ENCODE measurements at regions not wholly inside any gene's neighbourhood (a gene's known extent, or its start where the extent isn't known, plus 50 kb on each side); places are given as distances from the start of the nearest gene placed in this dataset.

- no peak for TF ChIP-seq POLR2A (IDR thresholded peaks at IDR 0.05)
- TF ChIP-seq CTCF (IDR thresholded peaks at IDR 0.05), result no peak
These were observed 465.0 kb downstream of the MTRR start for GRCh38 chr5:8333977-8334376.

Data from lower leg skin (tissue), 3 donors.